Esophagus squamous epithelium (tissue), 5 donors: ENCODE measurements at regions not wholly inside any gene's neighbourhood (a gene's known extent, or its start where the extent isn't known, plus 50 kb on each side); places are given as distances from the start of the nearest gene placed in this dataset.

Experiments used
- DNase-seq: peaks from one replicate; lab custom pipeline; 2025; lab: John Stamatoyannopoulos, UW
- H3K27ac ChIP-seq, 4 donors: fragments of 200-600 bp; sonication (generic); one replicate each; pipeline ENCODE4 v1.5.1; 2016 to 2019; ENCODE audit warnings: mild to moderate bottlenecking in 1 of 4
- H3K27me3 ChIP-seq, 4 donors: fragments of 200-600 bp; sonication (generic); 1 replicate in 3 of 4; 2 replicates in 1 of 4; pipeline versions ENCODE4 v1.5.1 to v1.6.0; 2017 to 2021; ENCODE audit warnings: antibody characterized with exemption in 1 of 4
- H3K36me3 ChIP-seq, 3 donors: fragments of 200-600 bp; sonication (generic); one replicate each; pipeline ENCODE4 v1.5.1; 2016 to 2019
- H3K4me1 ChIP-seq, 3 donors: fragments of 200-600 bp; sonication (generic); one replicate each; pipeline ENCODE4 v1.5.1; 2017 to 2019
- H3K4me3 ChIP-seq, 4 donors: fragments of 200-600 bp; sonication (generic); 1 replicate in 3 of 4; 2 replicates in 1 of 4; pipeline ENCODE4 v1.5.1; 2016 to 2019; ENCODE audit warnings: mild to moderate bottlenecking in 2 of 4, moderate library complexity in 1 of 4
- H3K9me3 ChIP-seq, 3 donors: fragments of 200-600 bp; sonication (generic); one replicate each; pipeline ENCODE4 v1.5.1; 2016 to 2019
- POLR2A ChIP-seq, 4 donors: fragments of 450-650 bp; IDR thresholded peaks; one replicate each; pipeline ENCODE4 v1.6.1; 2017; ENCODE audit warnings: antibody characterized with exemption in 4 of 4, mild to moderate bottlenecking in 4 of 4, moderate library complexity in 3 of 4
- WGBS, 2 donors: methylation state at CpG; one replicate each; pipeline ENCODE4 v1.1.5; 2018; 5-methylcytosine and 5-hydroxymethylcytosine counted together
- intact Hi-C: fragments of 100-400 bp; cut with DNase I; formaldehyde crosslinking; loops from one replicate; pipeline ENCODE4 v1.15.0; 2022
- TF ChIP-seq, protein P1 (sequence below), 6 experiments: fragments of 450-650 bp in 4 of 6; fragments of 200-600 bp in 2 of 6; sonication (generic) in 2 of 6; IDR thresholded peaks; one replicate each; pipeline ENCODE4 v1.5.1; 2016 to 2019; ENCODE audit warnings: antibody characterized with exemption in 6 of 6, mild to moderate bottlenecking in 4 of 6, moderate library complexity in 4 of 6
- donor health status: DM: yes; HTN: yes; CAD: no.

DNA sequence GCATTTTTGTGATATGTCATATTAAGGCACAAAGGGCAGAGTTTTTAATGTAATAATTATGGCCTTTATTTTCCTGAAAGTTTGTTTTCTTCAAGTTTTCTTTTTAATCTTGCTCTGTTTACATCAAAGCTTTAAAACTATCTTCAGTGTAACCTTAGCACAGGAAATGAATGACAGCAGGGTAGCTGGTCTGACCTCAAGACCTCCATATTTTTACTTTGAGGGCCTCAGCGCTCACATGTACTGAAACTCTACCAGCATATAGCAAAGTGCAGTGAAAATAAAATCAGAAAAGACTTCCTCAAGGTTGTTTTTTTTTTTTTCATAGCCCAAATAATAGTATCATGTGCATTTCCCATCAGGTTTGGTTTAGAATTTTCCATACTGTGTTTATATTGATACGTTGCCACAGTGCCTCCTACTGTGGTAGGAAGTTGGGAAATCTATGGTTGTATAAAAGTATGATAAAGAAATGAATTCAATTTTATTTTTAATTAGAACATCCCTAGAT, 163.4 kb downstream of the UBE2E3 start:
- Histone ChIP-seq H3K36me3 (no peaks in the 10 kb centered on the region), H3K27me3 (no peaks in the 10 kb centered on the region), H3K4me3 (no peak overlapping the region), H3K4me1 (peaks cover 0 to 7% (median 0%) of the 10 kb centered on the region in 3 donors), H3K9me3 (no peaks in the 10 kb centered on the region), H3K27ac (no peak overlapping the region)
- WGBS, 2 donors: 73 to 81% methylated on average over 2 of the region's 2 CpGs
- no peak for DNase-seq
- TF ChIP-seq, protein P1, sequence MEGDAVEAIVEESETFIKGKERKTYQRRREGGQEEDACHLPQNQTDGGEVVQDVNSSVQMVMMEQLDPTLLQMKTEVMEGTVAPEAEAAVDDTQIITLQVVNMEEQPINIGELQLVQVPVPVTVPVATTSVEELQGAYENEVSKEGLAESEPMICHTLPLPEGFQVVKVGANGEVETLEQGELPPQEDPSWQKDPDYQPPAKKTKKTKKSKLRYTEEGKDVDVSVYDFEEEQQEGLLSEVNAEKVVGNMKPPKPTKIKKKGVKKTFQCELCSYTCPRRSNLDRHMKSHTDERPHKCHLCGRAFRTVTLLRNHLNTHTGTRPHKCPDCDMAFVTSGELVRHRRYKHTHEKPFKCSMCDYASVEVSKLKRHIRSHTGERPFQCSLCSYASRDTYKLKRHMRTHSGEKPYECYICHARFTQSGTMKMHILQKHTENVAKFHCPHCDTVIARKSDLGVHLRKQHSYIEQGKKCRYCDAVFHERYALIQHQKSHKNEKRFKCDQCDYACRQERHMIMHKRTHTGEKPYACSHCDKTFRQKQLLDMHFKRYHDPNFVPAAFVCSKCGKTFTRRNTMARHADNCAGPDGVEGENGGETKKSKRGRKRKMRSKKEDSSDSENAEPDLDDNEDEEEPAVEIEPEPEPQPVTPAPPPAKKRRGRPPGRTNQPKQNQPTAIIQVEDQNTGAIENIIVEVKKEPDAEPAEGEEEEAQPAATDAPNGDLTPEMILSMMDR (IDR thresholded peaks at IDR 0.05): no peak
- TF ChIP-seq POLR2A (IDR thresholded peaks at IDR 0.05): no peak
- intact Hi-C loops: no loop called here

DNA sequence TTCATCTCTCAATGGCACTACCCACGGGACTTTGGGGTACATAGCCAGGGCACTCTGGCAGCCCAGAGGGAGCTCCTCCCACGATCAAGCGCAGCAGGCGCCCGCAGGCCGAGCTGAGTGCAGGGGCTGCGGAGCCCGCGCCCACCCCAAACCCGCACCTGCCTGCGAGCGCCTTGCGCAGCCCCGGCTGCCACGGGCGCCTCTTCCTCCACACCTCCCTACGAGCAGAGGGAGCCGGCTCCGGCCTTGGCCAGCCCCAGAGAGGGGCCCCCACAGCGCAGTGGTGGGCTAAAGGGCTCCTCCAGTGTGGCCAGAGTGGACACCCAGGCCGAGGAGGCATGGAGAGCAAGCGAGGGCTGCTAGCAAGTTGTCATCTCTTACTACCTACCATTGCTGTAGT, 165.2 kb downstream of the UBE2E3 start:
- no peak for DNase-seq
- H3K4me3 ChIP-seq: no peak overlapping the region
- H3K36me3 ChIP-seq: no peaks in the 10 kb centered on the region
- 82 to 87% methylated on average over 3 of the region's 22 CpGs for WGBS, 2 donors
- no peaks in the 10 kb centered on the region for H3K27me3 ChIP-seq
- TF ChIP-seq, protein P1 (IDR thresholded peaks at IDR 0.05): no peak
- TF ChIP-seq POLR2A (IDR thresholded peaks at IDR 0.05): no peak
- no peak overlapping the region for H3K27ac ChIP-seq
- peaks cover 0 to 2% (median 0%) of the 10 kb centered on the region in 3 donors for H3K4me1 ChIP-seq
- no peaks in the 10 kb centered on the region for H3K9me3 ChIP-seq
- intact Hi-C loops: no loop called here

DNA sequence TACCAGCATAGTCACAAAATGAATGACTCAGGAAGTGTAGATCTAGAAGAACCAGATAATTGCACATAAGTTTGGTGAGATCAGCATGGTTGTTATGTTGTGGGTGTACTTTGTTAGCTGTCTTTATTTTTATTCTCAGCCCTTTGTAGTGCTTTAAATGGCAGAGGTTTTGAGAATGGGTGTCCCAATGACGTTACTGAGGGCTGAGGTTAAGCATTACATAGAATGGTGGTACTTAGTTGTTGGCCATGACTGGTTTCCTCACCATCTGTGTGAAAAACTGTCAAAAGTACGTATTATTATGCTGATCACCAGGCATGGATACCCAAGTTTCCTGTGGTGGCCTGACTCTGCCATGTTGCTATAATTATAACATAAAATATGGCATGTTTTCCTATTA, 165.8 kb downstream of the UBE2E3 start:
- DNase-seq: no peak
- no peak overlapping the region for H3K27ac ChIP-seq
- no peaks in the 10 kb centered on the region for H3K36me3 ChIP-seq
- TF ChIP-seq, protein P1 (IDR thresholded peaks at IDR 0.05): no peak
- TF ChIP-seq POLR2A (IDR thresholded peaks at IDR 0.05): no peak
- intact Hi-C loops: no loop called here
- no peaks in the 10 kb centered on the region for H3K4me1 ChIP-seq
- H3K27me3 ChIP-seq: no peaks in the 10 kb centered on the region
- H3K4me3 ChIP-seq: no peak overlapping the region
- H3K9me3 ChIP-seq: no peaks in the 10 kb centered on the region
- WGBS, 2 donors: 65 to 74% methylated on average over 2 of the region's 2 CpGs

DNA sequence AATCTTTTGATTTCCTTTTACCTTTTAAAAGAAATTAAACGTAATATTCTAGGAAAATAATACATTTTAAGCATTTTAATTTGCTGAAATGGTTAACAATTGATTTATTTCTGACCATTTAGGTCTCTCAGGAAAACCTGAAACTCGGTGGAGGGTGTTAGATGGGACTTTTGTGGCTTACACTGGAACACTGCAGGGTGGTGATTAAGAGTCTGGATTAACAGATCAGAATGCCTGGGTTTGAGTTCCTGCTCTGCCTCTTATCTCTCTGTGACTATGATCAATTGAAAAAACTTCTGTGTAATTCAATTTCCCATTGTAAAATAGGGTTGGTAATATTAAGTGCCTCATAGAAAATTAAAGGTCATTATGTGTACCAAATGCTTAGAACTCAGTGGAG, 168.7 kb downstream of the UBE2E3 start:
- WGBS, 2 donors: 39 to 46% methylated on average over 2 of the region's 2 CpGs
- H3K4me3 ChIP-seq: no peak overlapping the region
- intact Hi-C loops: no loop called here

DNA sequence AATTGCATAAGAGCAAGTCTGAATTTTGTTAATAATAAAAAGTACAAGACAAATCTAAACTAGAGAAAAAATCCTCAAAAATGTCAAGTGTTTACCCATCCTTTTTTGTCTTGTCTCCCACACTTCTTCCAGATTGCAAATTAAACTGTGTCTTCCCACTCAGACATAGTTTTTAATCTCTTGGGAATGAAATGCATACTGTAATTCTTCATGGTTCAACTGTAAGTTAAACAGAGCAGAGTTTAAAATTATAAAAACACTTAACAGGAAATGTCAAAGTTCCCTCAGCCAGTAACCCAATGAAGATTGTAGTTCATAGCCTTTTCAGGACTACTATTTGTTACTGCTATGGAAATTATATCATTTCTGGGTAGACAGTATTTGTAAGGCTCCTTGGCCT, 171.8 kb downstream of the UBE2E3 start:
- Histone ChIP-seq H3K27ac (no peak overlapping the region), H3K4me1 (peaks cover 0 to 6% (median 4%) of the 10 kb centered on the region in 3 donors), H3K9me3 (no peaks in the 10 kb centered on the region), H3K4me3 (no peak overlapping the region), H3K27me3 (no peaks in the 10 kb centered on the region), H3K36me3 (no peaks in the 10 kb centered on the region)
- TF ChIP-seq, protein P1 (IDR thresholded peaks at IDR 0.05): no peak
- TF ChIP-seq POLR2A (IDR thresholded peaks at IDR 0.05): no peak
- intact Hi-C loops: no loop called here
- DNase-seq: no peak

More for the DNA sequence above, 168.7 kb downstream of the UBE2E3 start:
- no peaks in the 10 kb centered on the region for H3K27me3 ChIP-seq
- no peaks in the 10 kb centered on the region for H3K36me3 ChIP-seq
- no peak overlapping the region for H3K27ac ChIP-seq
- TF ChIP-seq POLR2A (IDR thresholded peaks at IDR 0.05): no peak
- TF ChIP-seq, protein P1 (IDR thresholded peaks at IDR 0.05): no peak
- no peak for DNase-seq
- H3K4me1 ChIP-seq: peaks cover 0 to 6% (median 4%) of the 10 kb centered on the region in 3 donors
- H3K9me3 ChIP-seq: no peaks in the 10 kb centered on the region
